ENCODE measurements at regions not wholly inside any gene's neighbourhood (a gene's known extent, or its start where the extent isn't known, plus 50 kb on each side); places are given as distances from the start of the nearest gene placed in this dataset.

DNA sequence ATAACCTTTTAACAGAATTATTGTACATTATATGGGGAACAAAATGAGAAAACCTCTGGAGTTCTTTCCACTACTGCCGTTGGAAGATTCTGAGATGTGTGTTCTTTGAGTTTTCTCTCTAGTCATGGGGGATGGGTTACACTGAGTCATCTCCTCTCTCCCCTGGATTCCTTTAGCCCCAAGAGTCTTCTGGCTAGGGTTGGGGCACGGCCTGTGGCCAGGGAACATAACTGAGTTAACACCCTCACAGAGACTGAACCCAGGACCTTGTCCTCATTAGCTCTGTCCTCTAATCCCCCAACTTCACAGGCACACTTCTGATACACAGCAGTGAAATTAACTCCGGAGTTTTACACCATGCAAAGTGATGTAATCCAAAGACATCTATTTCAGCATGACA is 142.3 kb upstream of the F9 start (continued):
- TF ChIP-seq SFPQ (IDR thresholded peaks at IDR 0.05; ENCODE audit: low read depth, low read length) = no peak

DNA sequence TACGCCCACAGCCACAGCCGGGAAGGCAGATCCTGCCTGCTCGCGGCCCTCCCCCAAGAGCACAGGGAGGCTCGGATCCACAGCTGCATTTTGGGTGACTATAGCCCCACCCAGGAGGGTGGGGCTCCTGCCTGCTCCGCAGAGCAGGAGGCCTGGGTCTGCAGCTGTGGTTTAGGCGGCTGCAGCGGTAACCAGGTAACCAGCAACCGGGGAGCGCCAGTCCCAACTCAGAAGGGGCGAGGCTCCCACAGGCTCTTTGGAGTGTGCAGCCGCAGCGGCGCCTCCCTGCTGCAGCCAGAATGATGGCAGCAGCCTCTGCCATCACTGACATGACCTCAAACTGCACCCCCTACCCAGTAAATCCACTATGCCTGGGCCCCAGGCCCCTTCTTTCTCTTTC is 148.0 kb upstream of the F9 start:
- intact Hi-C loops (cut with micrococcal nuclease) (loop anchor here (10.0 kb wide), 1 partner anchor 258 kb away; no protein-coding TSS in a partner anchor), in situ Hi-C loops (cut with MboI) (no loop called here)
- Histone ChIP-seq H3K4me1 (replicated peaks in 1 of 2; ENCODE audit: control insufficient read depth in 2 of 2, insufficient read depth in 2 of 2, low read length in 2 of 2) (peaks cover 0 to 6% of the 10 kb centered on the region in 2 experiments; a peak in 1 of 5 replicates), H3K36me3 (ENCODE audit: control insufficient read depth, insufficient read depth, low read length) (no peaks in the 10 kb centered on the region), H3K9me3 (replicated peaks; ENCODE audit: control insufficient read depth, insufficient read depth, low read depth, low read length) (no peaks in the 10 kb centered on the region), H4K20me1 (replicated peaks; ENCODE audit: control insufficient read depth, insufficient read depth, low read length) (no peaks in the 10 kb centered on the region), H2AFZ (ENCODE audit: low read depth, low read length) (peak overlapping the region; percentile 16; the same call in 1 of the 2 replicates), H3K27ac (ENCODE audit: extremely low read depth, low read depth, low read length) (no peak overlapping the region), H3K4me2 (ENCODE audit: insufficient read depth, low read length) (no peak overlapping the region), H3K9ac (ENCODE audit: insufficient read depth in 1 of 2, low read depth in 2 of 2, low read length in 2 of 2) (peak overlapping the region in 1 of 2 experiments; percentile 36; a peak in 1 of 4 replicates), H3K4me3 (no peak overlapping the region), H3K79me2 (ENCODE audit: control insufficient read depth, insufficient read depth, low read length) (no peaks in the 10 kb centered on the region), H3K9me1 (ENCODE audit: control insufficient read depth, insufficient read depth, low read length) (no peaks in the 10 kb centered on the region), H3K27me3 (ENCODE audit: control insufficient read depth in 2 of 2, insufficient read depth in 2 of 2, low read length in 2 of 2) (no peaks in the 10 kb centered on the region)
- ATAC-seq (peak; percentile 45), FAIRE-seq (no peak), DNase-seq (ENCODE audit: extremely low read depth in 1 of 4, low spot score in 3 of 4) (no peak)
- ChIA-PET CTCF (ENCODE audit: low intra/inter-chr PET ratio) (no interaction called here), POLR2A (no interaction called here)
- TF ChIP-seq ZBTB1 (CRISPR knock-in tag; IDR thresholded peaks at IDR 0.05; ENCODE audit: borderline replicate concordance, low read depth) (no peak), ZNF140 (CRISPR knock-in tag; IDR thresholded peaks at IDR 0.05) (no peak), ZNF121 (CRISPR knock-in tag; conservative IDR thresholded peaks at IDR 0.05) (no peak), RBM39 (optimal IDR thresholded peaks at IDR 0.05; ENCODE audit: low read depth, low read length) (no peak), ZNF589 (CRISPR knock-in tag; IDR thresholded peaks at IDR 0.05; ENCODE audit: low read depth) (no peak)
- no TSS peak for BruUV-seq (replicated peaks)
- WGBS (ENCODE audit: insufficient coverage, low coverage, missing lambda C conversion rate) = 2% methylated on average over 7 of the region's 14 CpGs
